ENCODE measurements at regions not wholly inside any gene's neighbourhood (a gene's known extent, or its start where the extent isn't known, plus 50 kb on each side); places are given as distances from the start of the nearest gene placed in this dataset.

DNA sequence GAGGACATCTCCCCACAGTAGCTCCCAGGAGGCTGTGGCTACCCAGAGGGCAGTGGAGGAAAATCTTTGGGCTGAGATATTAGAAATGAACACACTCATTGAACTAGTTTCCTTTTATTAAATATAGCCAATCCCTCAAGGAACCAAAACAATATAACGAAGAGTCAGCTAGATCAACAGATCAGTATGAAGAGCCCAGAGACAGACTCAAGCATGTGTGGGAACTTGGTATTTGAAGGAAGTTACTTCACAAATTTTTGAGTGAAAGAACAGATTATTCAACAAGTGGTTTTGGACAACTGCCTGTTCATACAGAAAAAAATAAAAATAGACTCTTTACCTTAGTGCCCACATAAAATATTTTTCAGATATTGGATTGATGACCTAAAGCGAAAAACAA is 183.6 kb upstream of the PMFBP1 start:
- TF ChIP-seq POLR2A (IDR thresholded peaks at IDR 0.05) (no peak), EP300 (IDR thresholded peaks at IDR 0.05) (no peak)
- TF ChIP-seq, protein P1, sequence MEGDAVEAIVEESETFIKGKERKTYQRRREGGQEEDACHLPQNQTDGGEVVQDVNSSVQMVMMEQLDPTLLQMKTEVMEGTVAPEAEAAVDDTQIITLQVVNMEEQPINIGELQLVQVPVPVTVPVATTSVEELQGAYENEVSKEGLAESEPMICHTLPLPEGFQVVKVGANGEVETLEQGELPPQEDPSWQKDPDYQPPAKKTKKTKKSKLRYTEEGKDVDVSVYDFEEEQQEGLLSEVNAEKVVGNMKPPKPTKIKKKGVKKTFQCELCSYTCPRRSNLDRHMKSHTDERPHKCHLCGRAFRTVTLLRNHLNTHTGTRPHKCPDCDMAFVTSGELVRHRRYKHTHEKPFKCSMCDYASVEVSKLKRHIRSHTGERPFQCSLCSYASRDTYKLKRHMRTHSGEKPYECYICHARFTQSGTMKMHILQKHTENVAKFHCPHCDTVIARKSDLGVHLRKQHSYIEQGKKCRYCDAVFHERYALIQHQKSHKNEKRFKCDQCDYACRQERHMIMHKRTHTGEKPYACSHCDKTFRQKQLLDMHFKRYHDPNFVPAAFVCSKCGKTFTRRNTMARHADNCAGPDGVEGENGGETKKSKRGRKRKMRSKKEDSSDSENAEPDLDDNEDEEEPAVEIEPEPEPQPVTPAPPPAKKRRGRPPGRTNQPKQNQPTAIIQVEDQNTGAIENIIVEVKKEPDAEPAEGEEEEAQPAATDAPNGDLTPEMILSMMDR (IDR thresholded peaks at IDR 0.05): no peak
